Smooth muscle cell (in vitro differentiated cells): ENCODE measurements at regions not wholly inside any gene's neighbourhood (a gene's known extent, or its start where the extent isn't known, plus 50 kb on each side); places are given as distances from the start of the nearest gene placed in this dataset.

Source experiments
- DNase-seq: peaks from one replicate; lab custom pipeline; 2025; ENCODE audit not compliant: unreplicated experiment; lab: John Stamatoyannopoulos, UW
- H2AFZ ChIP-seq: fragments of 200-600 bp; sonication (generic); 2 replicates; pipeline ENCODE4 v1.6.0; 2016; ENCODE audit warnings: antibody characterized with exemption, low read depth, mild to moderate bottlenecking
- H3F3A ChIP-seq: fragments of 200-600 bp; sonication (generic); 2 replicates; pipeline ENCODE4 v1.6.0; 2017; ENCODE audit warnings: antibody characterized with exemption, low read depth
- H3K27ac ChIP-seq: fragments of 200-600 bp; sonication (generic); 2 replicates; pipeline ENCODE4 v1.5.1; 2016; ENCODE audit warnings: low read depth, mild to moderate bottlenecking
- H3K27me3 ChIP-seq: fragments of 200-600 bp; sonication (generic); 2 replicates; pipeline ENCODE4 v1.6.1; 2016; ENCODE audit warnings: low read depth, mild to moderate bottlenecking
- H3K36me3 ChIP-seq: fragments of 200-600 bp; sonication (generic); 2 replicates; pipeline ENCODE4 v1.5.1; 2016; ENCODE audit warnings: low read depth
- H3K4me1 ChIP-seq: fragments of 200-600 bp; sonication (generic); 2 replicates; pipeline ENCODE4 v1.5.1; 2016; ENCODE audit warnings: low read depth
- H3K4me2 ChIP-seq: fragments of 200-600 bp; sonication (generic); 2 replicates; pipeline ENCODE4 v1.6.0; 2016; ENCODE audit warnings: mild to moderate bottlenecking
- H3K4me3 ChIP-seq: fragments of 200-600 bp; sonication (generic); 2 replicates; pipeline ENCODE4 v1.5.1; 2016; ENCODE audit warnings: mild to moderate bottlenecking
- H3K79me2 ChIP-seq: fragments of 200-600 bp; sonication (generic); 2 replicates; pipeline ENCODE4 v1.6.0; 2016; ENCODE audit warnings: low read depth, mild to moderate bottlenecking
- H3K9ac ChIP-seq: fragments of 200-600 bp; sonication (generic); 2 replicates; pipeline ENCODE4 v1.6.0; 2016; ENCODE audit warnings: low read depth
- H3K9me3 ChIP-seq: fragments of 200-600 bp; sonication (generic); replicated peaks from 2 replicates; pipeline ENCODE4 v1.5.1; 2016; ENCODE audit warnings: low read depth
- H4K20me1 ChIP-seq: fragments of 200-600 bp; sonication (generic); 2 replicates; pipeline ENCODE4 v1.6.0; 2016; ENCODE audit warnings: low read depth
- WGBS: methylation state at CpG from one replicate; pipeline ENCODE4 v1.1.7; 2016; ENCODE audit warnings: low lambda C conversion rate; 5-methylcytosine and 5-hydroxymethylcytosine counted together
- TF ChIP-seq, protein P1 (sequence below): fragments of 200-600 bp; sonication (generic); IDR thresholded peaks from 2 replicates; pipeline ENCODE4 v1.5.1; 2017; ENCODE audit warnings: borderline replicate concordance, mild to moderate bottlenecking, antibody characterized with exemption; ENCODE audit not compliant: insufficient read depth, poor library complexity, severe bottlenecking

DNA sequence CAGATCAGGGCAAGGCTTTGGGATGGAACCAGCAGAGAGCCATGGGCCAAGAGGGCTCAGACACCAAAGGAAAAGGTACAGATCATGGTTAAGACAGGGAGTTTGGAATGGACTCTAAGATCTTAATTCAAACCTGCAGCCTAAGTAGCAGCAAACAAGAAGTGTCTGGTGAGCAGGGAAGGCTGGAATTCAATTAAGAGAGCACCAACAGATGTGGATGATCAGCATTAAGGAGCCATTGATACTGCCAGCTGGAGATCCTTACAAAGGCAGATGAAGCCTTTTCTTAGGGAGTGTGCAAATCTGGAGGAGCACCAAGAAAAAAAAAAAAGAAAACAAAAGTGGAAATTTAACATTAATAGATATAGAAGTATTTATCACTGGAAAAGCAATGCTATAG is 516.8 kb downstream of the RASEF start:
- H4K20me1 ChIP-seq = no peaks in the 10 kb centered on the region
- DNase-seq = no peak
- no peaks in the 10 kb centered on the region for H3K4me1 ChIP-seq
- no peak overlapping the region for H3K4me2 ChIP-seq
- no peaks in the 10 kb centered on the region for H3K79me2 ChIP-seq
- no peak overlapping the region for H3K4me3 ChIP-seq
- H3K9me3 ChIP-seq = no peaks in the 10 kb centered on the region
- no peaks in the 10 kb centered on the region for H3F3A ChIP-seq
- H3K9ac ChIP-seq = no peak overlapping the region
- H3K27me3 ChIP-seq = peaks cover 17% of the 10 kb centered on the region
- H3K36me3 ChIP-seq = no peaks in the 10 kb centered on the region
- TF ChIP-seq, protein P1, sequence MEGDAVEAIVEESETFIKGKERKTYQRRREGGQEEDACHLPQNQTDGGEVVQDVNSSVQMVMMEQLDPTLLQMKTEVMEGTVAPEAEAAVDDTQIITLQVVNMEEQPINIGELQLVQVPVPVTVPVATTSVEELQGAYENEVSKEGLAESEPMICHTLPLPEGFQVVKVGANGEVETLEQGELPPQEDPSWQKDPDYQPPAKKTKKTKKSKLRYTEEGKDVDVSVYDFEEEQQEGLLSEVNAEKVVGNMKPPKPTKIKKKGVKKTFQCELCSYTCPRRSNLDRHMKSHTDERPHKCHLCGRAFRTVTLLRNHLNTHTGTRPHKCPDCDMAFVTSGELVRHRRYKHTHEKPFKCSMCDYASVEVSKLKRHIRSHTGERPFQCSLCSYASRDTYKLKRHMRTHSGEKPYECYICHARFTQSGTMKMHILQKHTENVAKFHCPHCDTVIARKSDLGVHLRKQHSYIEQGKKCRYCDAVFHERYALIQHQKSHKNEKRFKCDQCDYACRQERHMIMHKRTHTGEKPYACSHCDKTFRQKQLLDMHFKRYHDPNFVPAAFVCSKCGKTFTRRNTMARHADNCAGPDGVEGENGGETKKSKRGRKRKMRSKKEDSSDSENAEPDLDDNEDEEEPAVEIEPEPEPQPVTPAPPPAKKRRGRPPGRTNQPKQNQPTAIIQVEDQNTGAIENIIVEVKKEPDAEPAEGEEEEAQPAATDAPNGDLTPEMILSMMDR = no peak
- no peak overlapping the region for H3K27ac ChIP-seq
- no peak overlapping the region for H2AFZ ChIP-seq

DNA sequence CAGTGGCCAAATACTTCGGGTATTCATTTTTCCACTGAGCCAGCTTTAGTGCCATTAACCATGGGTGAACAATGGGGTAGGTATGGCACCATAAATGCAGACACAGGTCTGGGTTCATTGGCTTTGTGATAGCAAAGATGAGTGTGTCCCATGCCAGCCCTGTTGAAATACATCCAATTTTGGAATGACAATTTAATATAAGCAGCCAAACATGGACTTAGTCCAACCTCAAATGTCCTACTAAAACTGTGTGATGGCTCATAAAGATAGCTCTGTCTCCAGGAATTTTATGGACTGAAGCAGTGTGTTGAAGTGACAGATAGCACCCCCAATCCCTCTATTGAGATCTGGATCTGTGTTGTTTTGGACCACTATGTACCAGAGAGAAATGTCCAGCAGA is 514.9 kb downstream of the RASEF start:
- Histone ChIP-seq H2AFZ (no peak overlapping the region), H3K4me1 (no peaks in the 10 kb centered on the region), H4K20me1 (no peaks in the 10 kb centered on the region), H3K27me3 (peaks cover 17% of the 10 kb centered on the region), H3K9ac (no peak overlapping the region), H3K27ac (no peak overlapping the region), H3K9me3 (no peaks in the 10 kb centered on the region), H3K79me2 (no peaks in the 10 kb centered on the region), H3K36me3 (no peaks in the 10 kb centered on the region), H3F3A (no peaks in the 10 kb centered on the region), H3K4me2 (no peak overlapping the region), H3K4me3 (no peak overlapping the region)
- no peak for DNase-seq
- 91% methylated on average over 1 of the region's 1 CpG for WGBS
- TF ChIP-seq, protein P1 = no peak

DNA sequence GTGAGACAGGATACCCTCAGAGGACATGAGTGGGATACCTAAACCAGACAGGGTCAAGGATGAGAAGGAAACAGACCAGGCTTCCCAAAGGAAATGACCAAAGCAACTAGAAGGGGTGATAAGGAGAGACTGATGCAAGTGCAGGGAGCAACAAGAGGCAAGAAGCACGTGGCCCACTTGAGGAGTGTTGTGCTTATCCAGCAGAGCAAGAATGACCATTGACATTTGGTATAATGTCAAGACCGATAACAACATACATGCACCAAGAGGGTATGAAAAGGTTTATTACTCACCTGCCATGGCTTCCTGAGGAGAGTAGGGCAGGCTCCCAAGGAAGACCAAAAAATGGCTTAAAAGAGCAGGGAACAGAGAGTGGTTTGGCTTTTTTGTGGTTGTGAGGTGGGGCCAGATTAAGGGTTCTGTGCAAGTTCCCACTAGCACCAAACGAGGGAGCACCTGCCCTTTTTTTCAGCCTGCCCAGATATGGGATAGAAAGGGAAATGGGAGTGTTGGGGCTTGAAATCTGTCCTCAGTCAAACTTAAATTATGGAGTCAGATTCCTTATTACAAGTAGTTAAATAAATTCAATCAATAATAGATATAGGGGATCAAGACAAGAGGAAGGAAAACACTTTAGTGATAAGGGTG is 513.6 kb downstream of the RASEF start:
- Histone ChIP-seq H3K4me2 (no peak overlapping the region), H3K27ac (no peak overlapping the region), H3F3A (no peaks in the 10 kb centered on the region), H3K36me3 (no peaks in the 10 kb centered on the region), H2AFZ (no peak overlapping the region), H4K20me1 (no peaks in the 10 kb centered on the region), H3K9ac (no peak overlapping the region), H3K27me3 (peaks cover 17% of the 10 kb centered on the region), H3K79me2 (no peaks in the 10 kb centered on the region), H3K9me3 (no peaks in the 10 kb centered on the region), H3K4me3 (no peak overlapping the region), H3K4me1 (no peaks in the 10 kb centered on the region)
- WGBS = 77% methylated on average over 3 of the region's 3 CpGs
- TF ChIP-seq, protein P1 = no peak
- no peak for DNase-seq

DNA sequence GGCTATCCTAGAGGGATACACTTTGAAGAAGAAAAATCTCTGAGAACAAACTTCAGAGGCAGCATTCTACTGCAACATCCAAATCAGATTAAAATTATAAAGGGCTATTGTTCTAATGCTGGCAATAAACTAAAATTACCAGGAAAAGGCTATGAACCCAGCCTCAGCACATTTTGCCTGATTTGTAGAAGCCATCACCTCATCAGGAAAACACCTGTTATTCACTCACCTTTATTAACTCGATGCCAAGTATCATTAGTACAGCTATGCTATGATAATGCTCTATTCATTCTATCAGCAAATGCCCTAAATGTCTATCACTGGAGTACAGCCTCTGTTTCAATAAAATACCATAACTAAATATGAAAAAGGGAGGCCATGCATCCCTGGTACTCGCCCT is 510.2 kb downstream of the RASEF start:
- Histone ChIP-seq H3K4me3 (no peak overlapping the region), H3K9me3 (no peaks in the 10 kb centered on the region), H3K36me3 (no peaks in the 10 kb centered on the region), H2AFZ (no peak overlapping the region), H3K4me2 (no peak overlapping the region), H3K27me3 (peaks cover 17% of the 10 kb centered on the region), H4K20me1 (no peaks in the 10 kb centered on the region), H3K4me1 (no peaks in the 10 kb centered on the region), H3K79me2 (no peaks in the 10 kb centered on the region), H3K27ac (no peak overlapping the region), H3K9ac (no peak overlapping the region), H3F3A (peaks cover 5% of the 10 kb centered on the region)
- DNase-seq = no peak
- 91% methylated on average over 2 of the region's 2 CpGs for WGBS
- TF ChIP-seq, protein P1 = no peak
